ENCODE measurements at regions not wholly inside any gene's neighbourhood (a gene's known extent, or its start where the extent isn't known, plus 50 kb on each side); places are given as distances from the start of the nearest gene placed in this dataset.

- TF ChIP-seq POLR2AphosphoS5 (IDR thresholded peaks at IDR 0.05) (no peak), POLR2A (IDR thresholded peaks at IDR 0.05) (no peak), CTCF (IDR thresholded peaks at IDR 0.05) (no peak)
These were observed 182.2 kb upstream of the SYT13 start for GRCh38 chr11:45468267-45468856.
